ENCODE measurements at regions not wholly inside any gene's neighbourhood (a gene's known extent, or its start where the extent isn't known, plus 50 kb on each side); places are given as distances from the start of the nearest gene placed in this dataset.

GRCh38 chr6:144599615-144600014 is 314.5 kb downstream of the UTRN start:
- no peak for TF ChIP-seq SIN3A (IDR thresholded peaks at IDR 0.05; ENCODE audit: borderline replicate concordance, insufficient read depth, low read depth, low read length)
- no peak for TF ChIP-seq TCF7L2 (IDR thresholded peaks at IDR 0.05; ENCODE audit: low read depth, low read length)
- TF ChIP-seq POLR2AphosphoS5 (IDR thresholded peaks at IDR 0.05; ENCODE audit: low read depth, low read length), result no peak
- TF ChIP-seq REST (IDR thresholded peaks at IDR 0.05; ENCODE audit: insufficient read depth in 1 of 2, low read depth in 2 of 2, low read length in 1 of 2), result no peak
- no peak for TF ChIP-seq CTCF (IDR thresholded peaks at IDR 0.05)
- DNase-seq (ENCODE audit: low read depth, low spot score), result no peak
- no peaks in the 10 kb centered on the region for H3K9me3 ChIP-seq (ENCODE audit: control insufficient read depth, insufficient read depth, low read depth, low read length)
- H3K4me1 ChIP-seq (ENCODE audit: control insufficient read depth, insufficient read depth, low read length), result no peaks in the 10 kb centered on the region
- no peaks in the 10 kb centered on the region for H3K36me3 ChIP-seq (ENCODE audit: control insufficient read depth, insufficient read depth, low read length)
- intact Hi-C loops (cut with micrococcal nuclease; ENCODE audit: unreplicated experiment) (no loop called here), in situ Hi-C loops (cut with HindIII; ENCODE audit: low pct_unique_long_range_greater_than_20kb, low sequenced_read_pairs) (no loop called here)
- no peak for ATAC-seq
- H3K4me3 ChIP-seq (ENCODE audit: low read depth in 2 of 2, low read length in 2 of 2), result no peak overlapping the region
- ChIA-PET CTCF (no interaction called here), POLR2A (no interaction called here)
- no peaks in the 10 kb centered on the region for H3K27me3 ChIP-seq (ENCODE audit: control insufficient read depth, insufficient read depth, low read length)
- H3K27ac ChIP-seq (ENCODE audit: low read length), result no peak overlapping the region
- BruUV-seq (replicated peaks), result no TSS peak

GRCh38 chr6:144601221-144601620 is 316.1 kb downstream of the UTRN start:
- no peak for ATAC-seq
- CTCF ChIA-PET, result no interaction called here

More at GRCh38 chr6:144601221-144601620, 316.1 kb downstream of the UTRN start:
- H3K4me1 ChIP-seq (ENCODE audit: control insufficient read depth, insufficient read depth, low read length), result no peaks in the 10 kb centered on the region
- H3K27ac ChIP-seq (ENCODE audit: low read length), result no peak overlapping the region
- no peak for DNase-seq (ENCODE audit: low read depth, low spot score)
- POLR2A ChIA-PET, result no interaction called here
- H3K36me3 ChIP-seq (ENCODE audit: control insufficient read depth, insufficient read depth, low read length), result no peaks in the 10 kb centered on the region
- H3K9me3 ChIP-seq (ENCODE audit: control insufficient read depth, insufficient read depth, low read depth, low read length), result no peaks in the 10 kb centered on the region
- in situ Hi-C loops (cut with HindIII; ENCODE audit: low pct_unique_long_range_greater_than_20kb, low sequenced_read_pairs) (no loop called here), intact Hi-C loops (cut with micrococcal nuclease; ENCODE audit: unreplicated experiment) (no loop called here)
- BruUV-seq (replicated peaks), result no TSS peak
- TF ChIP-seq SIN3A (IDR thresholded peaks at IDR 0.05; ENCODE audit: borderline replicate concordance, insufficient read depth, low read depth, low read length), result no peak
- TF ChIP-seq TCF7L2 (IDR thresholded peaks at IDR 0.05; ENCODE audit: low read depth, low read length), result no peak
- TF ChIP-seq REST (IDR thresholded peaks at IDR 0.05; ENCODE audit: insufficient read depth in 1 of 2, low read depth in 2 of 2, low read length in 1 of 2), result no peak
- H3K27me3 ChIP-seq (ENCODE audit: control insufficient read depth, insufficient read depth, low read length), result no peaks in the 10 kb centered on the region
- H3K4me3 ChIP-seq (ENCODE audit: low read depth in 2 of 2, low read length in 2 of 2), result no peak overlapping the region
